Esophagus mucosa (tissue), 1 donor: ENCODE measurements at regions not wholly inside any gene's neighbourhood (a gene's known extent, or its start where the extent isn't known, plus 50 kb on each side); places are given as distances from the start of the nearest gene placed in this dataset.

Source experiments
- ATAC-seq: fragments of 200-7000 bp; cut with Tn5 transposase; one replicate; pipeline ENCODE4 v1.9.1; 2020
- donor health status: DM: yes; HTN: yes; CAD: no.

DNA sequence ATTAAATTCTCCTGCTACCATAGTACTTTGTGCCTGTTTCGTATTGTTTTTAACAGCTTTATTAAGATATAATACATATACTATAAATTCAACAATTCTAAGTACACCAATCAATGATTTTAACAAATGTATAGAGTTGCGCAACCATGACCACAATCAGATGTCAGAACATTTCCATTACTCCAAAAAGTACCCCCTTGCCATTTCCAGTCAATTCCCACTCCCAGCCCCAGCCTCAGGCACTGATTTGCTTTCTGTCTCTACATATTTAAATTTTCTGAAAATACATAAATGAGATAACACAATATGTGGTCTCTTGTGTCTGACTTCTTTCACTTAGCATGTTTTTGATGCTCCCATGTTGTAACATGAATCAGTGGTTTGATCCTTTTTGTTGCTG is 193.9 kb downstream of the FIGN start:
- no peak for ATAC-seq

- ATAC-seq, result no peak
These were observed 194.3 kb downstream of the FIGN start for GRCh38 chr2:163541495-163541894.

DNA sequence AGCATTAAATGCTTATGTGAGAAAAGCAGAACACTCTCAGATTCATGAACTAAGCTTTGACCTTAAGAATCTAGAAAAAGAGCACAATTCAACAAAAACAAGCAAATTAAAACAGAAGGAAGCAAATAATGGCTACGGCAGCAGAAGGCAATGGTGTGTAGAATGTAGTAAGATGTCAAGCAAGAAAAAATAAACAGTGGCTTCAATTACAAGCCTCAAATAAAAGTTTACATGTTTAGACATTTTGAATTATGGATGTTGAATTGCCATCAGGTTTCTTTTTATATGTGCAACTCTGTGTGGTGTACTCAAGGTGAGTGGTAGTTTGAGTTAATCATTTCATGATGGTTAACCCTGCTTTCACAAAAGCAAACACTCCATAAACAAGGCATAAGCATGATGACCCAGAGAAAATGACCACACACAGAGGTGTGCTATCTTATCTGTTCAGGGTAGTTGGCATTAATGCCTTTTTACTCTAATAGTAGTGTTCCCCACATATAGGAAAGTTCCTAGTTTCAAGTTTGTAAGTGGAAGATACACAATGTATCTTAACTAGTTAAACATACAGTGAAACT is 207.1 kb downstream of the FIGN start:
- no peak for ATAC-seq

DNA sequence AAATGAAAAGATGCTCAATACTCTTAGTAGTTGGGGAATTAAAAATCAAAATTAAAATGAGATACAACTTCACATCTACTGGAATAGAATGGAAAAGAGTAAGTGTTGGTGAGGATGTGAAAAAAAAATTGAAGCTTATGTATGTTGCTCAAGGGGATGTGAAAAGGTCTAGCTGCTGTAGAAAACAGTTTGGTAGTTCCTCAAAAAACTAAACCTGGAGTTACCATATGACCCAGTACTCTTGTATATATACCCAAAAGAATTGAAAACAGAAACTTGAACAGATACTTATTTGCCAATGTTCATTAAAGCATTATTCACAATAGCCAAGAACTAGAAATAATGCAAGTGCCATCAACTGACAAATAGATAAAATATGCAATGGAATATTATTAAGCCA is 208.4 kb downstream of the FIGN start:
- ATAC-seq, result no peak

GRCh38 chr2:163518762-163519161 is 217.0 kb downstream of the FIGN start:
- no peak for ATAC-seq

- no peak for ATAC-seq
These were observed 220.0 kb downstream of the FIGN start for GRCh38 chr2:163515836-163516235.

DNA sequence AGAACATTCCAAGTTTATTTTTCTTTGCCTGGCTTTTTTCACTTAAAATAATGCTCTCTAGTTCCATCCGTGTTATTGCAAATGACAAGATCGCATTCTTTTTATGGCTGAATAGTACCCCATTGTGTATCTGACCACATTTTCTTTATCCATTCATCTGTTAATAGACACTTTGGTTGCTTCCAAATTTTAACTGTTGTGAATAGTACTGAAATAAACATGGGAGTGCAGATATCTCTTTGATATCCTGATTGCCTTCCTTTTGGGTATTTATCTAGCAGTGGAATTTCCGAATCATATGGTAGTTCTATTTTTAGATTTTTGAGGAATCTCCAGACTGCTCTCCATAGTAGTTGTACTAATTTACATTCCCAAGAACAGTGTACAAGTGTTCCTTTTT is 230.5 kb downstream of the FIGN start:
- ATAC-seq, result no peak

GRCh38 chr2:163493359-163494298 is 242.2 kb downstream of the FIGN start:
- no peak for ATAC-seq

- no peak for ATAC-seq
These were observed 244.0 kb downstream of the FIGN start for GRCh38 chr2:163491850-163492249.

- ATAC-seq, result no peak
These were observed 245.5 kb downstream of the FIGN start for GRCh38 chr2:163490281-163490680.

DNA sequence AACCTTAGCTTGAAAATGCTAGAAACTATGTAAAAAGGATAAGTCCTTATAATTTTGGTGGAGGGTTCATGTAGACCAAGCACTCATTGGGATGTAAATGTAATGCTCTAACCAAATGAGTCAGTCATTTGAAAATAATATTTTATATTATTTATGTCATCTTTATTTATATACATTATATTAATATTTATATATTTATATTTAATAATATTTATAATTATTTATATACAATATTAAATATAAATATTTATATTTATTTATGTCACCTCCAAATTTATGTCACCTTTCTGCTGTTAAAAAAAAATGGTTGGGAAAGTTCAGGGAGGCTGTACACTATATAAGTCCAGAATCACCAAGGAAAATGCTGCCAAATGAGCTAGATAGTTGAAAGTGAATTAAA is 254.3 kb downstream of the FIGN start:
- ATAC-seq, result no peak

GRCh38 chr2:163479599-163479998 is 256.2 kb downstream of the FIGN start:
- ATAC-seq, result no peak

- no peak for ATAC-seq
These were observed 260.0 kb downstream of the FIGN start for GRCh38 chr2:163475815-163476214.

- ATAC-seq, result no peak
These were observed 260.9 kb downstream of the FIGN start for GRCh38 chr2:163474889-163475288.

DNA sequence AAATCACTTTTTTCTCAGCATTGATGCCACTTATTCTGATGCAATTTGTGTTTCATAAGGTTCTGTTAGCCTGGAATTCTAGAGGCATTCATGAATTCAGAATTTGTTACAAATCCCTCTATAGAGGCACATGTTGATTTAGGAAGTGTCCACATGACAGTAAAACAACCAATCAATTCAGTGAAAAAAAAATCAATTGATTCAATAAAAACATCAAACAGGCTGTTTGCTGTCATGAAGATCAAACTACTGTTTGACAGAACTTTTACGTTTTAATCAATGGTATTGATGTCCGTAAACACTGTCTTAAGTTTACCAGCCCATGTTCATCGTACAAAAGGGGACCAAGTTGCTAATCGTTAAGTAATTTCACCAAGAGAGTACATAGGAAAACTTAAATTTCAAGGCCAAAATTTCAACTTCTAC is 261.5 kb downstream of the FIGN start:
- no peak for ATAC-seq

- no peak for ATAC-seq
These were observed 263.9 kb downstream of the FIGN start for GRCh38 chr2:163471947-163472346.

DNA sequence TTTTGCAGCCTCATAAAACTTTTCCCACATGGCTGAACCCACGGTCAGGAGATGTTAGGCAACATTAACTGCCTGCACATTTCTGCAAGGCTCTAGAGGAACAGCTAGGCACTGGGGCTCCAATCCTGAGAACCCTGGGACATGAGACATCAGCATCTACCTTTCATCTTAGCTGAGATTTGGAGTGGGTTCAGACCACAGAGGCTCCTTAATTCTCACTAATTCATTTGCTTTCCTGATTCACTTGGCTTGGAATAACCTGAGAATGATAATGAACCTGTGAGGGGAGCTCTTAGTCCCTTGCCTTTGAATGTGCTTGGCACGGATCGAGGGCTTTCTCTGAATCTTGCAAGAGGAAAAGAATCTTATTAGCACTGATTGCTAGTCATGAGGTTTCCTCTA is 266.2 kb downstream of the FIGN start:
- ATAC-seq, result no peak

- ATAC-seq, result no peak
These were observed 268.6 kb downstream of the FIGN start for GRCh38 chr2:163467251-163467630.

- no peak for ATAC-seq
These were observed 269.2 kb downstream of the FIGN start for GRCh38 chr2:163466331-163467250.

DNA sequence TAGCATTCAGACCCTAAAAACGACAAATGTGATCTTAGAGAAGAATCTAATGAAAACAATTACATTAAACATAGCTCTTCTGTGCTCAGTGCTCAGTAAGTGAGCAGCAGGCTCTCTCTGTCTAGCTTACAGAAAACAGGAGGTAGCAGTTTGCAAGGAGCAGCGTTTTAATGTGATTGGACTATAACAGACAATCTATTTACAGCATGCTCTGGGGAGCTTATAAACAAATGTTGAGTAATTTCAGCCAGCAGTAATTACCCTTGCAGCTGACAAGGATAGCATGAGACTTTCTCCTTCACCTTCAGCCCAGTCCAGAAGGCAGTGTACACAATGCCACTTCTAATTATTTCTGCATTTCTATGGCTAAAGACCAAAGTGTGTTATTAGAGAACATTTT is 270.4 kb downstream of the FIGN start:
- ATAC-seq, result no peak

- ATAC-seq, result no peak
These were observed 272.4 kb downstream of the FIGN start for GRCh38 chr2:163463411-163463810.

- ATAC-seq, result no peak
These were observed 272.8 kb downstream of the FIGN start for GRCh38 chr2:163462993-163463392.

- no peak for ATAC-seq
These were observed 275.8 kb downstream of the FIGN start for GRCh38 chr2:163459986-163460385.
